ENCODE measurements at regions not wholly inside any gene's neighbourhood (a gene's known extent, or its start where the extent isn't known, plus 50 kb on each side); places are given as distances from the start of the nearest gene placed in this dataset.

GRCh38 chrX:39856472-39857121 is 241.2 kb downstream of the BCOR start:
- in situ Hi-C loops (cut with MboI; ENCODE audit: low pct_ligation_motif_present in 1 of 4, low pct_unique_long_range_greater_than_20kb in 1 of 4, low sequenced_read_pairs in 3 of 4), result no loop called here
- 72 to 88% methylated on average over 3 to 7 of the region's 7 CpGs for WGBS, 2 donors (ENCODE audit: low coverage in 1 of 2)
- Histone ChIP-seq H3K36me3 (no peaks in the 10 kb centered on the region), H3K9me3 (no peaks in the 10 kb centered on the region), H3K27ac (no peak overlapping the region), H3K4me1 (no peaks in the 10 kb centered on the region), H3K27me3 (no peaks in the 10 kb centered on the region), H3K4me3 (no peak overlapping the region)
- intact Hi-C loops (cut with DNase I; ENCODE audit: low total_unique reads), result no loop called here
- no peak for TF ChIP-seq EP300 (IDR thresholded peaks at IDR 0.05; ENCODE audit: low read depth)
- TF ChIP-seq, protein P1, sequence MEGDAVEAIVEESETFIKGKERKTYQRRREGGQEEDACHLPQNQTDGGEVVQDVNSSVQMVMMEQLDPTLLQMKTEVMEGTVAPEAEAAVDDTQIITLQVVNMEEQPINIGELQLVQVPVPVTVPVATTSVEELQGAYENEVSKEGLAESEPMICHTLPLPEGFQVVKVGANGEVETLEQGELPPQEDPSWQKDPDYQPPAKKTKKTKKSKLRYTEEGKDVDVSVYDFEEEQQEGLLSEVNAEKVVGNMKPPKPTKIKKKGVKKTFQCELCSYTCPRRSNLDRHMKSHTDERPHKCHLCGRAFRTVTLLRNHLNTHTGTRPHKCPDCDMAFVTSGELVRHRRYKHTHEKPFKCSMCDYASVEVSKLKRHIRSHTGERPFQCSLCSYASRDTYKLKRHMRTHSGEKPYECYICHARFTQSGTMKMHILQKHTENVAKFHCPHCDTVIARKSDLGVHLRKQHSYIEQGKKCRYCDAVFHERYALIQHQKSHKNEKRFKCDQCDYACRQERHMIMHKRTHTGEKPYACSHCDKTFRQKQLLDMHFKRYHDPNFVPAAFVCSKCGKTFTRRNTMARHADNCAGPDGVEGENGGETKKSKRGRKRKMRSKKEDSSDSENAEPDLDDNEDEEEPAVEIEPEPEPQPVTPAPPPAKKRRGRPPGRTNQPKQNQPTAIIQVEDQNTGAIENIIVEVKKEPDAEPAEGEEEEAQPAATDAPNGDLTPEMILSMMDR (IDR thresholded peaks at IDR 0.05), result no peak
- TF ChIP-seq POLR2AphosphoS5 (IDR thresholded peaks at IDR 0.05), result no peak
- no peak for TF ChIP-seq POLR2A (IDR thresholded peaks at IDR 0.05)
- no peak for DNase-seq

DNA sequence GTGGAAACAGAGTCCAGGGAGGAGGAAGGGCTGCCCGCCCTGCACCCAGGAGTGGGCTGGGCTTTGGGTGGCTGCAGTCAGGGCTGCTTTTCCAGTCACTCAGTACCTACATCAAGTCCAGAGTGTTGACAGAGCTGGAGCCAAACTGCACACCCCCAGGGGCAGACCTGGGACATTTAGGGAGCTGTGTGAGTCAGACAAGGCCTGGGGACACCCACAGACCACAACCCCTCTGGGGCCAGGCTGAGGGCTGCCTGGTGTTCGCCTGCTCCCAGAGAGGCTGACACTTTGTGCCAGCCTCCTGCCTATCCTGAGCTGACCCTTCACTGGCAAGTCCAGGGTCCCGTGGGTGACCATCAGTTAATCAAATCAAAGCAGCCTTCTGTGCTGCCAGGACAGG is 240.0 kb downstream of the BCOR start:
- no peaks in the 10 kb centered on the region for H3K4me1 ChIP-seq
- no peak for TF ChIP-seq EP300 (IDR thresholded peaks at IDR 0.05; ENCODE audit: low read depth)
- TF ChIP-seq POLR2AphosphoS5 (IDR thresholded peaks at IDR 0.05), result no peak
- no peak for TF ChIP-seq POLR2A (IDR thresholded peaks at IDR 0.05)
- TF ChIP-seq, protein P1 (IDR thresholded peaks at IDR 0.05), result no peak
- in situ Hi-C loops (cut with MboI; ENCODE audit: low pct_ligation_motif_present in 1 of 4, low pct_unique_long_range_greater_than_20kb in 1 of 4, low sequenced_read_pairs in 3 of 4), result no loop called here
- intact Hi-C loops (cut with DNase I; ENCODE audit: low total_unique reads), result no loop called here
- no peaks in the 10 kb centered on the region for H3K36me3 ChIP-seq
- 83% methylated on average over 2 of the region's 3 CpGs; no CpG with 5 or more reads in 1 of the 2 donors for WGBS, 2 donors (ENCODE audit: low coverage in 1 of 2)
- no peak overlapping the region for H3K4me3 ChIP-seq
- H3K27ac ChIP-seq, result no peak overlapping the region
- no peaks in the 10 kb centered on the region for H3K9me3 ChIP-seq
- H3K27me3 ChIP-seq, result no peaks in the 10 kb centered on the region
- no peak for DNase-seq

DNA sequence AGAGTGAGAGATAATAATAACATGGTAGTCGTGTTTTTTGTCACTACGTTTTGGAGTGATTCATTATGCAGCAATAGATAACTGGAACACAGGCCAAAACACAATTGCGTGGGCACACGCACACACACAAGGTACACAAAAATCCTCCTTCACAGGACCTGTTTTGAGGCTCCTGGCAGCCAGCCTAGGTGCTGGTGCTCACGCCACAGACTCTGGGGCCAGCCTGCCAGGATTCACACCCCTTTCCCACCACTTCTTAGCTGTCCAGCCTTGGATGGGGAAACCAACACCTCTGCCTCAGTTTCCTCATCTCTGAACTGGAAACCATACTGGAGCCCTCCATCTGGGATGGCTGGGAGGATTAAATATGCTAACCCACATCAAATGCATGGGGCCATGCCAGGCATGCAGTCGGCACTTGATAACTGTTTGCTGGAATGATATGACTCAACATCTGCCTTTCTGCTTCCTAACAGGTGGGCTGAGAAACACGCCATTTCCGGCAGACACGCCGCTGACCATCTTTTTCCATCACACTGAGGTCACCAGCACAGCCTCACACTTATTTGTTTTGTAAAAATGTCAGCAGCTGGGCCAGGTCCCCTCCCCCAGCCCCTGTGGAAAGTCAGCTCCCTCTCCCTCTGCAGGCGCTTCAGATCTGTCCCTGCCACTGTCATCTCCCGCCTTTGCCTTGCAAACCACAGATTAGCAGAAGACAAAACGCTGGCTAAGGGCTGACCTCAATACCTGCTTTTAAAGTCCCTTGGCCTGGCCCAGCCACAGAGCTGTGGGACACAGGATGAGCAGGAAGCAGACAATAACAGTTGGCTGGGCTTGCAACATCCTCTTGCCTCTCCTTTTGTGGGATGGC is 237.5 kb downstream of the BCOR start:
- TF ChIP-seq, protein P1 (IDR thresholded peaks at IDR 0.05), result no peak
- peak in 1 of 3 donors; percentile 28 for TF ChIP-seq POLR2AphosphoS5 (IDR thresholded peaks at IDR 0.05)
- no peak for TF ChIP-seq POLR2A (IDR thresholded peaks at IDR 0.05)
- no peaks in the 10 kb centered on the region for H3K9me3 ChIP-seq
- in situ Hi-C loops (cut with MboI; ENCODE audit: low pct_ligation_motif_present in 1 of 4, low pct_unique_long_range_greater_than_20kb in 1 of 4, low sequenced_read_pairs in 3 of 4) (no loop called here), intact Hi-C loops (cut with DNase I; ENCODE audit: low total_unique reads) (no loop called here)
- H3K4me1 ChIP-seq, result no peaks in the 10 kb centered on the region
- no peak overlapping the region for H3K27ac ChIP-seq
- H3K27me3 ChIP-seq, result no peaks in the 10 kb centered on the region
- peak; percentile 41 for DNase-seq
- H3K36me3 ChIP-seq, result no peaks in the 10 kb centered on the region
- H3K4me3 ChIP-seq, result no peak overlapping the region
- 53% methylated on average over 13 of the region's 13 CpGs; no CpG with 5 or more reads in 1 of the 2 donors for WGBS, 2 donors (ENCODE audit: low coverage in 1 of 2)

DNA sequence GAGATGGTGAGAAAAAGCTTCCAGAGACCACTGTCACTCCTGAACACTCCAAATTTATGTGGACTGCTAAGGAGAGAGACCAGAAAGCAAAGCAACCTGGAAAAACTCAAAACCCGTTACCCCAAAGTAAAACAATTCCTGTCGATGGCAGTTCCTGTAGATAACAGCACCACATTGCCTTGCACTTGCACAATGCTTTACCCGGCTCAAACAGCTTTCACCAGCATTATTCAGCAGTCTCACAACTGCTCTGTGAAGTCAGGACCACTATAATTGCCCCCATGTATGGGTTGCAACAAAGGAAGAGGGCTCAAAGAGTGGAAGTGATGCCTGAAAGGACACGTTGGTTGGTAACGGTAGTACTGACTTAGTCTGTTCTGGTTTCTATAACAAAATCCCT is 234.8 kb downstream of the BCOR start:
- Histone ChIP-seq H3K36me3 (no peaks in the 10 kb centered on the region), H3K4me3 (no peak overlapping the region), H3K27ac (no peak overlapping the region), H3K4me1 (no peaks in the 10 kb centered on the region), H3K27me3 (no peaks in the 10 kb centered on the region), H3K9me3 (no peaks in the 10 kb centered on the region)
- in situ Hi-C loops (cut with MboI; ENCODE audit: low pct_ligation_motif_present in 1 of 4, low pct_unique_long_range_greater_than_20kb in 1 of 4, low sequenced_read_pairs in 3 of 4), result no loop called here
- WGBS, 2 donors (ENCODE audit: low coverage in 1 of 2), result 87% methylated on average over 5 of the region's 5 CpGs; no CpG with 5 or more reads in 1 of the 2 donors
- intact Hi-C loops (cut with DNase I; ENCODE audit: low total_unique reads), result no loop called here
- TF ChIP-seq POLR2A (IDR thresholded peaks at IDR 0.05) (no peak), EP300 (IDR thresholded peaks at IDR 0.05; ENCODE audit: low read depth) (no peak), POLR2AphosphoS5 (IDR thresholded peaks at IDR 0.05) (no peak)
- TF ChIP-seq, protein P1 (IDR thresholded peaks at IDR 0.05), result no peak
- no peak for DNase-seq

Data from transverse colon (tissue), 4 donors.